ENCODE measurements at regions not wholly inside any gene's neighbourhood (a gene's known extent, or its start where the extent isn't known, plus 50 kb on each side); places are given as distances from the start of the nearest gene placed in this dataset.

GRCh38 chr9:115765060-115765459, 388.5 kb upstream of the PAPPA start:
- no peak for TF ChIP-seq CTCF (conservative IDR thresholded peaks at IDR 0.05 in 1 of 2, IDR thresholded peaks at IDR 0.05 in 1 of 2; ENCODE audit: extremely low read depth in 1 of 2, insufficient read depth in 1 of 2, low read depth in 1 of 2, low read length in 2 of 2)
- no peak for TF ChIP-seq EZH2 (IDR thresholded peaks at IDR 0.05; ENCODE audit: borderline replicate concordance, low read length)

Data from mammary epithelial cell (primary cell).